Stimulated activated CD4-positive, alpha-beta T cell treated with anti-CD3 and anti-CD28 coated beads, Interleukin-4, amount 100 ng/mL, for 1 hour (primary cell): ENCODE measurements at regions not wholly inside any gene's neighbourhood (a gene's known extent, or its start where the extent isn't known, plus 50 kb on each side); places are given as distances from the start of the nearest gene placed in this dataset.

Experiments
- DNase-seq: peaks from one replicate; pipeline ENCODE4 v3.0.0-alpha.2; 2020

DNA sequence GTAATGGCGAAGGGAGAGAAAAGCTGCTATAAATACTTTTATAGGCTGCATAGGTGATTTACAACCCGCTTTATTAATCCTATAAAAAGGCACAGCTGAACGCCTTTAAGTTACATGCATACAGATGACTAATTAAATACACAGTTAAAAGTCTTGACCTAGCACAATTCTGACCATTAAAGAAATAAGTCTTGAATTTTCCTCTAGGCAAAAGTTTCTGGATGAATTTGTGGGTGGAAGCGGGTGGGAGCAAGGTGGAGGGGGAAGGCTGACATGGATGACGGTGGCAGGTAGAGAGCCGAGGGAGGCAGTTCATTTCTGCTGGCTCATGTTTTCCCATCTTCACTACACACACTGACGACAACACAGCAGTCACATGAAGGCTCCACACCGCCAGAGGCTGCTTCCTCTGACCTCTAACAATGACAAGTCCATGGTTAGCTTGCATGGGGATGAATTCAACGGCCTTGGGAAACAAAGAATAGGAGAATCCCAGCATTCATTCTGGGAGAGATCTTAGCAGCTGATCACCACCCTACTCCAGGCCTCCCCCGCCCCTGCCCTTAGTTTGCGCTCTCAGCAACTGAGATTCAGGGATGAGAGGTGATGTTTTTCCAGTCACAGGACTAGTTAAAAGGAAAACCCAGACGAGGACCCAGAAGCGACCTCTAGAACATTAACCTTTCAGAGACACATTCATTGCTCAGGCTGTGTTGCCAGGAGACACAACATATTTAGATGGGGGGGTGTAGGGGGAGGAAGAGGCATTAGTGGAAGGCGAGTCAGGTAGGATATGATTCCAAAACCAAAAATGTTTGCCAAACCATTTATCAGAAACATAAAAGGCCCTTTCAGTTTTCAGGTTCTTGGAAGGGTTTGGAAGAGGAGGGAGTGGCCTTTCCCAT, 329.3 kb downstream of the PIK3R1 start:
- no peak for DNase-seq

DNA sequence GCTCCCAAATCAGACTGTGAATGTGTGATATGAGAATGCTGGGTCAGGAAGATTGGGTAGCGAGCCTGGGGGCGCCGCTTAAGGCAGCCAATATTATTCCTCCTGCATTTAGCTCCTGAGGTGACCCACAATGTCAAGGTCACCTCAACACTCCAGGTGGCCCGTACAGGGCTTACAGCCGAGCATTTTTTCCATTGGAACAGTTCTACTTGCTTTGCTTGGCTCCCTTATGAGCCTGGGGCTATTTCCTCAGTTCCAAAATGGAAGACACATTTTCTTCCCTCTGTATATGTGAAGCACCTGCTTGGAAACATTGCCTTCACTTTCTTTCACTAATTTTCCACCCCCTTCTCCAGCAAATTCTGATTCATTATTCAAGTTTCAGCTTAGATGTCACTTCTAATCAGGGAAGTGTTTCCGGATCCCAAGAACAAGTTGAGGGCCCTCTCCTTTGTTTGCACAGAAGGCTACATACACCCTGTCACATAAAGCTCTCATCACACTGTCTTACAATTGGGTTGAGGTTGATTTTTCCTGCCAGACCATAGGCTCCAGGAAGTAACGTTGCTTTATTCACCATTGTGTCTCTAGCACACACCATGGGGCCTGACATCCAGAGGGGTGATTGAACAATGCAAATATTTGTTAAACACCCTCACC, 330.2 kb downstream of the PIK3R1 start:
- no peak for DNase-seq

GRCh38 chr5:68547056-68547455, 331.5 kb downstream of the PIK3R1 start:
- no peak for DNase-seq

- no peak for DNase-seq
Measured at GRCh38 chr5:68547622-68548021, 332.1 kb downstream of the PIK3R1 start.

- DNase-seq: no peak
Measured at GRCh38 chr5:68548959-68549676, 333.6 kb downstream of the PIK3R1 start.

DNA sequence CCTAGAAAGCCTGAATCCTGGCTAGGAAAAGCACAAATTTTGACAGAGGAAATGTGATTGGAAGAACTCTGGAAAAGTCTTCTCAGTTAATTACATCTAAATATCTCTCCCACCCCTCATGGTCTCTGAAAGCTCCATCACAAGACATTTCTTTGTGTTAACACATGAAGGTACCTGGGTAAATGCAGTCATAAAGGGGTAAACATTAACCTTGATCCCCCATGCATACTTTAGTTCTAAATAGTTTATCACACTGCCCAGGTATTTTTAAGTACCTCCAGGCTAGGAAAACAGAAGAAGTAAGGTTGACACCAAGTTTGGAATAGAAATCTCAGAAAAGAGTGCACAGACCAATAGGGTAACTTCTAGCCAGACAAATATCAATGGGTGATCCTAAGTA, 334.5 kb downstream of the PIK3R1 start:
- DNase-seq: no peak

DNA sequence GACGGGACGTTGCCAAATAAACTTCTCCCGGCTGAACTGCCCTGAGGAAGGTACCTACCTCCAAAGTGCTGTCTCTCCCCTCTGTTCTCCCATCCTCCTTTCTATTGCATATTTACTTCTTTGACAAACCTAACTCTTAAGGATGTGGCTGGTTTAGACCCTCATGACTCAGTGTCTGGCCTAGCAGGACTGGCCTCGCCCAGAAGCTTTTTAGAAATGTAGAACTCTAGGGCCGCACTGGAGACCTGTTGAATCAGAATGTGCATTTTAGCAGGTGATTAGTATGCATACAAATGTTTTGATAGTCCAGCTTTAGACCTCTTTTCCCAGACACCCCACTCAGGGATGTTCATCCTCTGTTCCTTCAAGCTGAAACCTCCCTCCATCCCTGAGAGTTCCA, 335.9 kb downstream of the PIK3R1 start:
- no peak for DNase-seq

DNA sequence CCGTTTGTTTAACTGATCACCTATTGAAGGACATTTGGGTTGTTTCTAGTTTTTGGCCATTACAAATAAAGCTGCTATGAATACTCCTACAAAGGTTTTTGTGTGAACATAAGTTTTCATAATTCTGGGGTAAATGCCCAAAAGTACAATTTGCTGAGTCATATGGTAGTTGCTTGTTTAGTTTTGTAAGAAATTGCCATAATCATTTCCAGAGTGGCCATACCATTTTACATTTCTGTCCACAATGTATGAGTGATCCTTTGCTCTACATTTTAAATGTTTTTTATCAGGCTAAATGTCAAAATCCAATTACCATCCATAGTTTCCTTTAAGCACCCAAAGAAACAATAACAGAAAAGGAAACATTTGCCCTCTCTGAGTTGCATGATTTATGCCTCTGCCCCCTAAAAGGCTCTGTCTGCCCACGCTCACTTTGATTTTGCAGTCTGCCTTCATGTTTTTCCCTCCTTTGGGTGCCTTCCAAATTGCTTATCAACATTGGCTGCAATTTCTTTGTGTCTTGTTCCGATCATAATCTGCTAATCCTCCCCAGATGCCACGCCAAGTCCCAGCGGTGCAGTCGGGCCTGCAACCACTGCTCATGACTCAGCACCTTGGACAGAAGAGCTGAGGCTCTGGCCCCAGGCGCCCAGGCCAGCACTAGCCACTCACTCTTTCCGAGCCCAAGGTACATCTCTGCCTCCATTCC, 339.2 kb downstream of the PIK3R1 start:
- no peak for DNase-seq

GRCh38 chr5:68555907-68556681, 340.5 kb downstream of the PIK3R1 start:
- no peak for DNase-seq

DNA sequence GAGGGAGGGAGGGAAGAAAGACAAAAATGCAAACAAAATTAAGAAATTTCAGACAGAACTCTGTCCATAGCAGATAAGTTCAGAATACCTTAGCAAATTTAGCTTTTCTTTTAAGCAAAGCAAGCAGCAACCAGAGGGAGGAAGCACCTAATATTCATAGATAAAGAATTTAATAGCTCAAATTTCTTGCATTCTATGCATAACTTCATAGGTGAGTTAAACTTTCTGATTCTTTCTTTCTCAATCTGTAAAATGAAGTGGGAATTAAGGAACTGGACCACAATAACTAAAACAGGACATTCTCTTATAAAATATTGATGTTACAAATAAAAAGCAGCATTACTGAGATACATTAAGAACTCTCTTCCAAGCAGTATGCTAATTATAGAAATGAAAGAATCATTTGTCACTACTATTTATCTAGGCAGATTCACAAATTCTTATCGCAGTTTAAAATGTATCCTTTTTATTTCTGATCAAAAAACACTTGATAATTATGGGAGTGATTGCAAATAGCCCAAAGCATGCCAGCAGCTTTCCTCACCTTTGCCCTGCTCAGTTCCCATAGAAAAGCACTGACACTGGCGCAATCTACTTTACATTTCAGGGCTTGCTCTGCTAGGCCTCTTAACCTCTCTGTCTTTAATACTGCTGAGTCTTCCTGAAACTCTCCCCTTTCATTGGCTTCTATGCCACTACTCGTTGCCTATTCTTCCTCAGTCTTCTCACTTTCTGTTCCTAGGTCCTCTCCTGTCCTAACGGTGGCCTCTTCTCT, 341.8 kb downstream of the PIK3R1 start:
- DNase-seq: no peak

DNA sequence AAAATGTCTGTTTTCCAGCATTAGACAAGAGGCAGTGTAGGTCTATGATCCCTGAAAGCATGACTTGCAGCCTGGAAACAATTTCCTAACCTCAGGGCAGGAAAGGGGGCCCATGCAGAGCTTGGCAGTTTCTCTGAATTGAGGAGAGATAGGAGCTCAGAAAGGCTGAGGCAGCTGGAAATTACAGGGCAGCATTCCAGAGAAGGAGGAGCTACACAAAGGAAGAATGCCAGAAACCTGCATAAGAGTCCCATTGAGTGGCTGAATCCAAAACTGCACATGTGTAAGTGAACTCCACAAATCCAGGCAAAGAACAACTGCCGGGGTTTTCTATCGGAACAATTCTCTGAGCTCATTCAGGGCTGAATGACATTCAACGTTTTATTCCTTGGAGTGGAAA, 346.8 kb downstream of the PIK3R1 start:
- no peak for DNase-seq

DNA sequence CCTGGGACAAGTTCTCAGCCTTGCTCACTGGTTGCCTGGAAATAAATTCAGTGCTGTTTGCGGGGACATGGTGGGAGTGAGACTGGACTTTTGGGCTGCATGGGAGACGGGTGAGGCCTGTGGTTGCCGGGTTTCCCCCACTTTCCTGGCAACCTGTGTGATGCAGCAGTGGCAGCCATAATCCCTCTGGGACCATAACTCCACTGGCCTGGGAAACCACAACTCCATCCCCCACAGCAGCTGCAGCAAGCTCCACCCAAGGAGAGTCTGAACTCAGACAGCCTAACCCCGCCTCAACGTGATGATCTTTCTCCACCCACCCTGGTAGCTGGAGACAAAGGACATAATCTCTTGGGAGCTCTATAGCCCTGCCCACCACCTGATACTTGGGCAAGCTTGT, 349.9 kb downstream of the PIK3R1 start:
- no peak for DNase-seq

DNA sequence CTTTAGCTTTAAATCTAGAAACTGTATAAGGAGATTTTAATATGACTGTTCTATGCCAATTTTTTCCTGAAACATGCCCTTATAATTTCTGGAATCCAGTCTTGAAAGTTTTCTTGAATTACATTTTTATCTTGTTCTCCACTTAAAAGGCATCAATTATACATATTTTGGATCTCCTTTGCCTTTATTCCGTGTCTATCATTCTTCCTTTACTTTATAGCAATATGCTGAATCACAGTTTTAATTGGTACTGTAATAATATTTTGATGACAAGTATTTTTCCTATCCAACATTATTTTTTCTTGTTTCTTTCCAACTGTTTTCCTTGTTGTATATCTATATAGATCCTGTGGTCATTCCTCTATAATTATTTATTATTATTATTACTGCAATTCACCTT, 361.2 kb downstream of the PIK3R1 start:
- DNase-seq: no peak

GRCh38 chr5:68582284-68582683, 366.7 kb downstream of the PIK3R1 start:
- DNase-seq: no peak

DNA sequence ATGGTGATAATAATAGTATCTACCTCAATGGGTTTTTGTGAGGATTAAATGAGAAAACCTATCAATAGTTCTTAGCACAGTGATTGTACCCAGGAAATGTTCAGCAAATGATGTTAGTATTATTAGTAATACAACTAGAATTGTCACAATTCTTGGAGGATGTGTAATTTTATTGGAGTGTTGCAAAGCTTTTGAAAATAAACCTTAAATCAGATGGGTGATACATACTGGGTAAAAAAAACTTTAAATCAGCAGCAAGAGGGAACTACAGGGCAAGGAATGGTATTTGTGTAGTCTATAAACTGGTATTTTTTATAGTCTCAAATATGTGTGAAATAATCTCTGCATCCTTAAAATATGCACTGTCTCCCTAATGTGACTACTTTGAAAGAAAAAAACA, 371.6 kb downstream of the PIK3R1 start:
- DNase-seq: no peak

DNA sequence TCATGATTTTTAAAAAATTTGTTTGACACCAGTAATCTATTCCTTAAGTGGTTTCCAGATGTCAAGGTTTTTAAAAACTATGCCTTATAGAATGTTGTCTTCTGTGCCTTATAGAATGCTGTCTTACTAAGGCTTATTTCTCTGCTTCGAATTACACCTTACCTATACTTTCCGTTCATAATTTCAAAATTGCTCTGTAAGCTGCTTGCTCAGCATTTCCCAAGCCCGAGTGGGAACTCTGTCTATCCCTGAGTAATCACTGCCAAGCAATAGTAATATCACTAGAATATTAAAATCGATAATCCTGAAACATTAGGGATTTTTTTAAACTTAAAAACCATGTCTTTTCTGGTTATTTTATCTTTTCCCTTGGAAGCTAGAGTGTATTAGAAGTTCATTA, 376.3 kb downstream of the PIK3R1 start:
- DNase-seq: no peak

GRCh38 chr5:68592351-68592750, 376.8 kb downstream of the PIK3R1 start:
- DNase-seq: no peak

DNA sequence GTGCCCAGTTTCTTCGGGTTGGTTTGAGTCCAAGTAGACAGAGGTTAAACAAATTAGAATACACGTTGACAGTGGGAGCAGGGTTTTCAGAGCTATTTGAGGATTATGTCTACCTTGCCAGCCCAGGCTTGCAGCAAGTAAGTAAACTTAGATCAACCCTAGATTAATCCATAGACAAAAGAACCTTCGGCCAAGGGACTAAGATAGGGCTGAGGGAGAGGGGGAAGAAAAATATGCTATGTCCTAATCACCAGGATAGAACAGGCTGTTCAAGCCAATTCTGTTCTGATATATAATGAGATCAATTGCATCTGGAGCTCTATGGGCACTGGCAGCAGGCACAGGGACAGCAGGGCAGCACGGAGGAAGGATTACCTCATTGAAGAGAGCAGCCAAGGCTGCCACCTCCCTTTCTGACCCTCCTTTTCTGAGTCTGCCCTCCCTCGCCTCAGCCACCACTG, 377.7 kb downstream of the PIK3R1 start:
- DNase-seq: no peak

- DNase-seq: no peak
Measured at GRCh38 chr5:68612972-68613371, 397.4 kb downstream of the PIK3R1 start.

DNA sequence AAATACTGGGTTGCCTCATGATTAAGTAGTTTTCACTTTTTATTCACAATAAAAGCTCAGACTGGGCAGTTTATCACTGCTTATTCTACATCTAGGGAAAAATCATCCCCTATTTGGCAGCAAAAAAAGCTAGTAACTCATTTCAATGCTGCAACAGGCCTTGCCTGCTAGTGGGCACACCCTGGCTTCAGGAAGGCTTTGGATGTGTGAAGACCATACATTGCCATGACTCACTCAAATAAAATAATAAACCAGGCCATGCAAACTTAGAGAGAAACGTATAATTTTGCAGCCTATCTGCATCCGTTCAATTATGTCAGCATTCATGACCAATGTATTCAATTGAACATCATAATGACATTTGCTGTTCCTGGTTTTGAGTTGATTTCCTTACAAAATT, 402.9 kb downstream of the PIK3R1 start:
- no peak for DNase-seq

- DNase-seq: no peak
Measured at GRCh38 chr5:68627001-68627400, 411.4 kb downstream of the PIK3R1 start.
